Activated CD8-positive, alpha-beta memory T cell treated with anti-CD3 and anti-CD28 coated beads, Interleukin-2, amount 10 ng/mL, durations not matched to agents 7 days and 5 days (primary cell): ENCODE measurements at regions not wholly inside any gene's neighbourhood (a gene's known extent, or its start where the extent isn't known, plus 50 kb on each side); places are given as distances from the start of the nearest gene placed in this dataset.
"Not testable (repeated sequence)": the region's sequence is repeated elsewhere in the genome, so short reads cannot be mapped to it uniquely, and the experiment has no call there.

Experiments used
- ATAC-seq: fragments of 150-1000 bp; cut with Tn5 transposase; one replicate; pipeline ENCODE4 v1.10.0; 2021; ENCODE audit warnings: moderate library complexity
- CTCF ChIA-PET: fragments of 350-600 bp; sonication (Branson Sonifier 250); formaldehyde crosslinking; loops from one replicate; lab custom pipeline; 2021; ENCODE audit warnings: antibody characterized with exemption; lab: Charles Lee
- DNase-seq: peaks from one replicate; pipeline ENCODE4 v3.0.0-alpha.2; 2020
- H3K27ac Mint-ChIP-seq: one replicate; pipeline ENCODE4 v1.8.0; 2021; ENCODE audit warnings: mild to moderate bottlenecking, mixed read lengths
- H3K27me3 Mint-ChIP-seq: one replicate; pipeline ENCODE4 v1.8.0; 2021; ENCODE audit warnings: mixed read lengths
- H3K36me3 Mint-ChIP-seq: one replicate; pipeline ENCODE4 v1.8.0; 2021; ENCODE audit warnings: mild to moderate bottlenecking, mixed read lengths
- H3K4me1 Mint-ChIP-seq: one replicate; pipeline ENCODE4 v1.8.0; 2021; ENCODE audit warnings: mixed read lengths
- H3K4me3 Mint-ChIP-seq: one replicate; pipeline ENCODE4 v1.8.0; 2021; ENCODE audit warnings: mild to moderate bottlenecking, moderate library complexity, mixed read lengths
- H3K9me3 Mint-ChIP-seq: one replicate; pipeline ENCODE4 v1.8.0; 2022; ENCODE audit warnings: low read depth, mixed read lengths

DNA sequence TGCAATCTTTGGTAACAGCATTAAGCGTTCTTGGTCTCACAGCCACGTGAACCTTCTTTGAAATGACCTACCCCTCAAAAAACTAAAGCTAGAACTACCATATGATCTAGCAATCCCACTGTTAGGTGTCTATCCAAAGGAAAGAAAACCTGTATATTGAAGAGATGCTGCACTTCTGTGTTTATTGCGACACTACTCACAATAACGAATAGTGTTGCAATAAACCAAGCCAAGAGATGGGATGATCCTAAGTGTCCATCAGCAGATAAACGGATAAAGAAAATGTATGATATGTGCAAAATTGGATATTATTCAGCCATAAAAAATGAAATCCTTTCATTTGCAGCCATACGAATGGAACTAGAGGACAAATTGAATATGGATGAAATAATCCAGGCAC is 637.9 kb downstream of the EFNB2 start:
- CTCF ChIA-PET = no interaction called here
- Mint-ChIP-seq H3K27ac (no peak overlapping the region), H3K27me3 (no peaks in the 10 kb centered on the region), H3K4me3 (no peak overlapping the region), H3K4me1 (no peaks in the 10 kb centered on the region), H3K9me3 (peaks cover 5% of the 10 kb centered on the region), H3K36me3 (no peaks in the 10 kb centered on the region)
- no peak for ATAC-seq
- DNase-seq = no peak

DNA sequence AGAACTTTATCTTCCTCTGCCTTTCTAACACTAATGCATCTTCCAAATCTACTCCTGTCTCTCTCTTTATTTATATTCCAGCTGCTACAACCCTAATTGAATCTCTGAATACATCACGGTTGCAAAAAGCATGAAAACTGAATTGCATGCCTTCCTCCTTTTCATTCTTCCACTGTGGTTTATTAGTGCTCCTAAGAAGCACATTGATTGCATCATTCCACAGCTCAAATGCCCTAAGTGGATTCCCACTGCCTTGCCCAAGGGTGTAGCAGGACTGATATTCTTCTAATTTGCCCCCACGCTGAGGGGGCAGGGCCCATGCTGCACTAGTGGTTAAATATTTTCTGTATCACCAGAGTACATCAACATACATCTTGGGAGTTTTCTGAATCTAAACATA is 640.8 kb downstream of the EFNB2 start:
- Mint-ChIP-seq H3K9me3 (peaks cover 5% of the 10 kb centered on the region), H3K36me3 (no peaks in the 10 kb centered on the region), H3K27ac (no peak overlapping the region), H3K27me3 (no peaks in the 10 kb centered on the region), H3K4me3 (no peak overlapping the region), H3K4me1 (no peaks in the 10 kb centered on the region)
- CTCF ChIA-PET = no interaction called here
- ATAC-seq (no peak), DNase-seq (no peak)

DNA sequence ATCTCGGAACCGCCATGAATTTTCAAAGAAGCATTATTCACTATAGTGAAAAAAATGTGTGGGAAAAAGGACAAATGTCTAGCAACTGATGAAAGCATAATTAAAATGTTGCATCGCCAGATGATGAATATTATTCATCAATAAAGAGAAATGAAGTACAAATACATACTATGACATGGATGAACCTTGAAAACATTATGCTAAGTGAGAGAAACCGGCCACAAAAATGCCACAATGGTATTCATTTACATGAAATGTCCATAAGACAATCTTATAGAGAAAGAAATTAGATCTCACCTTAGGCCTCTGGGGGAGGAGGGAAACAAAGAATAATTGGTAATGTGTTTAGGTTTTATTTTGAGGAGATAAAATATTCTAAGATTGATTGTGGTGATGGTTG is 645.0 kb downstream of the EFNB2 start:
- ATAC-seq (no peak), DNase-seq (no peak)
- H3K36me3 Mint-ChIP-seq = no peaks in the 10 kb centered on the region
- CTCF ChIA-PET = no interaction called here
- H3K27me3 Mint-ChIP-seq = no peaks in the 10 kb centered on the region
- H3K4me1 Mint-ChIP-seq = no peaks in the 10 kb centered on the region
- no peak overlapping the region for H3K4me3 Mint-ChIP-seq
- H3K27ac Mint-ChIP-seq = no peak overlapping the region
- peaks cover 2% of the 10 kb centered on the region for H3K9me3 Mint-ChIP-seq

DNA sequence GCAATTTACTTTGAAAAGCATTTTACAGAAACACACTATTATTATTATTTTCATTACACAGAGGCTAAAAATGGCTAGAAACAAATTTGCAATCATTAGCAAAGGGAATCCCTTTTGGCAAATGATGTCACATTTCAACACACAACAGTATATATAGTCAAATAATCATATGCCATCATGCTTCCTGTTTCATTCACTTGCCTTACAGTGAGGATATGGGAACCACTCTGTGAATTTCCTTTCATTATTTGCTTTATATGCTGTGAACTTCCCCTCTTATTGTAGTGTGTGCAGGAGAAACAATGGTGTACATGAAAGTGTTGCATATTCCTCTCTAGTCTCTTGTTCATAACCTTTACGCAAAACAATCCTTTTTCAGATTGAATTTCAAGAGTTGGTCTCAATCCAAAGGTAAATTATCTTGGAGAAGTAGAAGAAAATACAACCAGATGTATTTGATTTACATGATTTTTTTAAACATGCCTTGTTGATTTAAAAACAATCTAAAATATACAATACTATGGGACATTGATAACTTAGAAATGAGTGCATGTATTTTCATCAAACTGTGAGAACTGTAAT is 657.3 kb downstream of the EFNB2 start:
- H3K4me3 Mint-ChIP-seq = no peak overlapping the region
- H3K9me3 Mint-ChIP-seq = no peaks in the 10 kb centered on the region
- DNase-seq (no peak), ATAC-seq (no peak)
- no peaks in the 10 kb centered on the region for H3K27me3 Mint-ChIP-seq
- no peaks in the 10 kb centered on the region for H3K36me3 Mint-ChIP-seq
- H3K27ac Mint-ChIP-seq = no peak overlapping the region
- CTCF ChIA-PET = no interaction called here
- H3K4me1 Mint-ChIP-seq = no peaks in the 10 kb centered on the region

DNA sequence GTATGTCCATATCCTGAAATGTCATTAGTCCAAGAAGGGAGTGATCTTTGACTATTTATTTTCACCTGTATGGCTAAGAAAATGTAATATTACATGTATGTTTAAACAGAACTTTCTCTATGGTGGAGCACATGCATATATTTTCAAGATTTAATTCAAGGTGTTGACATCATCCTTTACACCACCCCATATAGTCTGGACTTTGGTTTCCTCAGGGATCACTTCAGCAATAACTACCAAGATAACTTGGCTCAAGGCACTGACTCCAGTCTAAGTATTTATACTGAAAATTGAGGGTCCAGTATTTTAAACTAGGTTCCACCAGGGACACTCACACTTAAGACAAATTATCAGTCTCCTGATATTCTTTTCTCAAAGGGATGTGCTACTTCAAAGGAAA is 660.6 kb downstream of the EFNB2 start:
- H3K9me3 Mint-ChIP-seq = no peaks in the 10 kb centered on the region
- DNase-seq (no peak), ATAC-seq (no peak)
- CTCF ChIA-PET = no interaction called here
- H3K4me1 Mint-ChIP-seq = no peaks in the 10 kb centered on the region
- H3K27me3 Mint-ChIP-seq = no peaks in the 10 kb centered on the region
- no peak overlapping the region for H3K4me3 Mint-ChIP-seq
- H3K27ac Mint-ChIP-seq = no peak overlapping the region
- H3K36me3 Mint-ChIP-seq = no peaks in the 10 kb centered on the region

DNA sequence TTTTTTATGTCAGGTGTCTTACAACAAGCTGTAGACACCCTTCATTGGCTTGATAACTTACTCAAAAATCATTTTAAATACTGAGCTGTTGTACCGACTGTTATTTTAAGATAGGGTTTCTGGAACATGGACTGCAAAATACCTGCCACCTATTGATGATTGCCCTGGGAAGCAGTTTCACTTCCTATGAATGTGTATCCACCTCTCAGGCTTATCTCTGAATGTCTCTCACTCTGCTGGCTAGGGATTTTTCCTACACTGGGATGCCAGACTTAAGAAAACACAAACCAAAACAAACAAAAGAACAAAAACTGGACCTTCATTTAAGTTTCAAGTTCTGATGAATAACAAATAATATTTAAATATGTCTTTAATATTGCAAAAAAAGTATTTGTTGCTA is 663.7 kb downstream of the EFNB2 start:
- H3K9me3 Mint-ChIP-seq = no peaks in the 10 kb centered on the region
- no peaks in the 10 kb centered on the region for H3K36me3 Mint-ChIP-seq
- CTCF ChIA-PET = no interaction called here
- H3K4me3 Mint-ChIP-seq = no peak overlapping the region
- no peak for ATAC-seq
- no peaks in the 10 kb centered on the region for H3K27me3 Mint-ChIP-seq
- DNase-seq = no peak
- no peak overlapping the region for H3K27ac Mint-ChIP-seq
- H3K4me1 Mint-ChIP-seq = no peaks in the 10 kb centered on the region

DNA sequence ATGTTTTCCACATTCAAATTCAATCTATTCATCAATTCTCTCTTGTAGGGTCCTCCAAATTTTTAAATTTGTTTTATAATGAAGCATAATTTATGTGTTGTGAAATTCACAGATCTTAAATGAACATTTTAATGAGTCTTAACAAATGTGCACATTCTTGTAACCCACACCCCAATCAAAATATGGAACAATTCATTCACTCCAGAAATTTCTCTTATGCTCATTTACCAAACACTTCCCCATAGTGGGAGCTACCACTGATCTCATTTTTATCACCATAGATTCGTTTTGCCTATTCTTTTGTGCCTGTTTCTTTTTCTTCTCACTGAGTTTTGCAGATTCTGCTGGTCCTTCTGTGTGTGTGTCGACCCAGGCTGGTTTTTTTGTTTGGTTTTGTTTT is 664.1 kb downstream of the EFNB2 start:
- Mint-ChIP-seq H3K4me3 (no peak overlapping the region), H3K4me1 (no peaks in the 10 kb centered on the region), H3K36me3 (no peaks in the 10 kb centered on the region), H3K27me3 (no peaks in the 10 kb centered on the region), H3K27ac (no peak overlapping the region), H3K9me3 (no peaks in the 10 kb centered on the region)
- ATAC-seq = no peak
- CTCF ChIA-PET = no interaction called here
- no peak for DNase-seq

DNA sequence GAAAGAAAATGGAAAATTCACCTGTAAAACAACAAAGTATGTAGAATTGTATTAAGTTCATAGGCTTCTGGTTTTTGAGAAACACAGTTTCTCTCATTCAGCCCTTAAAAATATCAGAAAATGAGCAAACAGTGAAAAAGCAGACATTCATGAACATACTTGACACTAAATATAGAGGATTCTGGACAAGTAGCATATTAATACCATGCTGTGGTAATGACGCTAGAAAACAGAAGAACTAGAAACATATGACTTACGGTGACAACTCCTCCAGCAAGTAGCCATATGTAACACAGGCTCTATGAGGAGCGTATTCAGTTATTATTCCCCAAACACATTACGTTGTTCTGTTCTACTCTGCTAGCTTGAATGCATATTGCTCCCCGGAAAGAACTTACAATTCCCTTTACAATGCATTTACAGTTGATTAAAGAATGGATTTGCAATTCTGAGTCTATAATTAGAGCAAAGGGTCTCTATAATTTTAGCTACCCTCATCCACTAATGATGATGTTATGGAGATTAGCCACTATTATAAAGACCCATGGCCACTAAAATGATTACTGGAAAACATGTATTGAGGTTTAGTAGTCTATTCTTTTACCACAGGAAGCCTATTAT is 672.1 kb downstream of the EFNB2 start:
- Mint-ChIP-seq H3K4me3 (no peak overlapping the region), H3K9me3 (no peaks in the 10 kb centered on the region), H3K36me3 (no peaks in the 10 kb centered on the region), H3K4me1 (no peaks in the 10 kb centered on the region), H3K27ac (no peak overlapping the region), H3K27me3 (no peaks in the 10 kb centered on the region)
- no peak for DNase-seq
- ATAC-seq = no peak
- CTCF ChIA-PET = no interaction called here

DNA sequence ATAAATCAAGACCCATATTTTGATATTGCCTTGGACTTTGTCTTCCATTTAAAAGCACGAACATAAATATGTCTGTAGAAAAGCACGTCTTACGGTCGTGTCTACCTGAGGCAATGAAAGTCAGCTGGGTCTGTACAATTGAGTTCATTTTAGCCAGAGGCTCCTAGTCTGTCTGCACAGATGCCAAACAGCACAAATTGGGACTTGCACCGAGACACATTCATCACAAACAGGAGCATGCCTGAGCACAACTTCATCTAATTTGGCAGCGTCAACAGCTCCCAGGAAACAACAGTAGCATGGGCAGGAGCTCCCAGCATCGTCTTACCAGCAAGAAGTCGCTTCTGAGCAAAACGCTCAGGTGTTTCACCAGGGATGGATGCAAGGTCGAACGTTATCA is 687.0 kb downstream of the EFNB2 start:
- Mint-ChIP-seq H3K27ac (no peak overlapping the region), H3K4me1 (no peaks in the 10 kb centered on the region), H3K27me3 (no peaks in the 10 kb centered on the region), H3K4me3 (no peak overlapping the region), H3K9me3 (peaks cover 2% of the 10 kb centered on the region), H3K36me3 (no peaks in the 10 kb centered on the region)
- CTCF ChIA-PET = no interaction called here
- ATAC-seq (no peak), DNase-seq (no peak)

DNA sequence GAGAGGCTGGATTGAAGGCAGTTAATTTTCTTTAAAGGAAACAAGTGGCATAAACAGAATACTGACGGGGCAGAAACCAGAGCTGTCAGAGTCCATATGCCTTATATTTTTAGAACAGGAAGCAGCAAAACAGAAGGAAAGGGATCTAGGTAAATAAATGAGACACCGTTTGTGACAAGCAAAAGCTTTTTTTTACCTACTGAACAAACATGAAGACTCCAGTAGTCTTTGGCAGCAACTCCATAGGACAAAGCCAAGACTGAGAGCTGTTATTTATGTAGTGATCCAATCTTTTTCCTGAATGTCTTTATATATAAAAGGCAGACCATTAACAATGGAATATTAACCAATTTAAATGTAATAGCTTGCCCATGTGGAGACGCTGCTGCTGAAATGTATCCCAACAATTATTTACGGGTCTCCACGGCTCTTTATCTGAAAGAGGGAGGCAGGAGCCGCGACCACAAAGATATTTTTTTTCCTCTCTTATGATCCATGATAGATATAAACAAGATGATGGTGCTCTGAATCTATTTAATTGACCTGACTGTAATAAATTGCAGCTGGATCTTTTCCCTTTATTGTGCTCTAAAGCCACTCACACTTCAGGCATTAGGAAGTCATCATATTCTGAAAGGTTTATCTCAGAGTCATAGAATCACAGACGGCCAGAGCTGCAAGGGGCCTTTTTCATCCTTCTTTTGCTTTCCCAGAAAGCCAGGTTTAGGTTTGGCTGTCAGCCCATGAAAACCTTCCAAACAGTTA is 687.8 kb downstream of the EFNB2 start:
- ATAC-seq (no peak), DNase-seq (no peak)
- Mint-ChIP-seq H3K9me3 (peaks cover 2% of the 10 kb centered on the region), H3K36me3 (no peaks in the 10 kb centered on the region), H3K4me3 (no peak overlapping the region), H3K27ac (no peak overlapping the region), H3K4me1 (no peaks in the 10 kb centered on the region), H3K27me3 (no peaks in the 10 kb centered on the region)
- CTCF ChIA-PET = no interaction called here

DNA sequence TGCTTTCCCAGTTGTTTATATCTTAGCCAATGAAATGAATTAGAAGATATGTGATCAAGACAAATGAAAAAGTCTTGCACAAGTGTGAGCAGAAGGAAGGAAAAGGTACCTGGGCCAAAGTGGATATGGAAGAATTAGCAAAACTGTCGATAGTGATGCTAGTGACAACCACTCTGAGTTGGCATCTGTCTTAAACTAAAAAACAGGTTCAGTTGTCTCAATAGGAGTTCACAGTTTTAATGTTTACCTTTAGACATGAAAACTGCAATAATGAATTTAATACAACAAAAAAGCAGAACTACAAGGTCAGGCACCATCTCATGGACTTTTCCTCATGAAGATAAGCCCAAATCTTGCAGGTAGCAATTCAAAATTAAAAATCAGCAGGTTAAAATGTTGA is 688.5 kb downstream of the EFNB2 start:
- no peaks in the 10 kb centered on the region for H3K36me3 Mint-ChIP-seq
- ATAC-seq (no peak), DNase-seq (no peak)
- no peak overlapping the region for H3K27ac Mint-ChIP-seq
- no peaks in the 10 kb centered on the region for H3K27me3 Mint-ChIP-seq
- no peaks in the 10 kb centered on the region for H3K4me1 Mint-ChIP-seq
- CTCF ChIA-PET = no interaction called here
- H3K4me3 Mint-ChIP-seq = no peak overlapping the region
- peaks cover 2% of the 10 kb centered on the region for H3K9me3 Mint-ChIP-seq

DNA sequence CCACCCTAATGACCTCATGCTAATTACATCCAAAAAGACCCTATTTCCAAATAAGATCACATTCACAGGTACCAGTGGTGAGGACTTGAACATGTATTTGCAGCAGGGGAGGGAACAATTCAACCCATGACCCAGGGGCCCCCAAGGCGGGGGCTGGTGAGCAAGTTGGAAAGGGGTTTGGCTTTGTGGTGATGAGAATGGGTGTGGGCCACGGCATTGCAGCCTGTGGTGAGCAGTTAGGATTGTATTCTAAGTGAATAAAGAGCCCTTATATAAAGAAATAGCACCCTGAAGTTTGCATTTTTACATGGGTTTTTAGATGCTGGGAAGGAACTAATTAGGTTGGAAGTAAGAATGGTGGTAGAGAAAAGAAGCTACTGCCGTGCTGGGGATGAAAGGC is 694.2 kb downstream of the EFNB2 start:
- H3K4me3 Mint-ChIP-seq = no peak overlapping the region
- no peak overlapping the region for H3K27ac Mint-ChIP-seq
- H3K36me3 Mint-ChIP-seq = no peaks in the 10 kb centered on the region
- CTCF ChIA-PET = no interaction called here
- H3K27me3 Mint-ChIP-seq = no peaks in the 10 kb centered on the region
- no peak for DNase-seq
- H3K4me1 Mint-ChIP-seq = no peaks in the 10 kb centered on the region
- peaks cover 3% of the 10 kb centered on the region for H3K9me3 Mint-ChIP-seq
- no peak for ATAC-seq

DNA sequence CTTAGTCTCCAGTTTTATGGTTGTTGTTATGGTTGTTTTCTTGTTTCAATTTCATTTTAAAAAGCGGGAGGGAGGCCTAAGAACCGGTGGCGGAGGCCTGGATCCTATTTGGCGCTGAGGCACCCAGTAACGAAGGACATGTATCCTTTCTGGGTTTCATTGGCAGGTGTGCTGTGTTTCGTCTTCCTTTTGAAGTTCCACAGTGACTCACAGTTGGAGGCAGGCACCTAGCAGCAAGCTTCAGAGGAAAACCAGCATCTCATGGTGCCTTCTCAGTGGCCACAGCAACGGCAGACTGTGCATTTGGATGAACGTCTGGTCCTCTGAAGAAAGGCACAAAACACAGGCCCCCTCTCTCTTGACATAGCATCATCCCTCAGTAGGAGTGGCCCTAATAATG is 697.2 kb downstream of the EFNB2 start:
- H3K9me3 Mint-ChIP-seq = peaks cover 3% of the 10 kb centered on the region
- no peak for DNase-seq

DNA sequence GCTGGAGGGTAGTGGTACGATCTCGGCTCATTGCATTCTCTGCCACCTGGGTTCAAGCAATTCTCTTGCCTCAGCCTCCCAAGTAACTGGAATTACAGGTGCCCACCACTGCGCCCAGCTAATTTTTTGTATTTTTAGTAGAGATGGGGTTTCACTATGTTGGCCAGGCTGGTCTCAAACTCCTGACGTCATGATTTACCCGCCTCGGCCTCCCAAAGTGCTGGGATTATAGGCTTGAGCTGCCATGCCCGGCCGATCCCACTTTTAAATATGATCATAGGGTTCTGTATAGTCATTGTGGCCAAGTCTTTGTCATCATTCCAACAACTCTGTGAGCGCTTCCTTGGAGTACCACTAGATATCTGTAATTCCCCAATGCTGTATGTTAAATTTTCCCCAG is 698.2 kb downstream of the EFNB2 start:
- H3K27ac Mint-ChIP-seq, H3K36me3 Mint-ChIP-seq, H3K4me1 Mint-ChIP-seq, ATAC-seq, CTCF ChIA-PET, H3K4me3 Mint-ChIP-seq, H3K27me3 Mint-ChIP-seq, DNase-seq, H3K9me3 Mint-ChIP-seq: not testable (repeated sequence)

More for the DNA sequence above, 697.2 kb downstream of the EFNB2 start:
- Mint-ChIP-seq H3K27me3 (no peaks in the 10 kb centered on the region), H3K4me3 (no peak overlapping the region), H3K36me3 (no peaks in the 10 kb centered on the region), H3K4me1 (no peaks in the 10 kb centered on the region), H3K27ac (no peak overlapping the region)
- CTCF ChIA-PET = no interaction called here
- no peak for ATAC-seq
